ENCODE measurements at regions not wholly inside any gene's neighbourhood (a gene's known extent, or its start where the extent isn't known, plus 50 kb on each side); places are given as distances from the start of the nearest gene placed in this dataset.
A peak's percentile ranks its signal among the peaks of the same experiment; 100 is the strongest.

DNA sequence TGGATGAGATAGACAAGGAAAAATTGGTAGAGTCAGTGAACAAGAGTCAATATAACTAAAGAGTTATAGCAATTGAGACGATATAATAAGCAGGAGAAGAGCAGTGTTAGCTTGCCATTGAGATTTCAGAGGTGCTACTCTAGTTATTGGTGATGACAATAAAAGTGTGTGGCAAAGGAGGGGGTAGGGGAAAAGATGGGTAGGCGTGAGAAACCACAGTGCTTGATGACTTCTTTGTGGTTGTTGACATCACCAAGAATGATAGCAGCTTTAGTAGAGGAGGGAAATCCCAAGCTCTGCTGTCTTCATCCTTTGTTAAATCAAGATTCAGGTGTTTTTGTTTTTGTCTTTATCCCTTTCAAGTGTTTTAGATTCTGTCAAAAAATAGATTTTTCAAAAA is 179.9 kb upstream of the PPP3CA start (continued):
- TF ChIP-seq YBX1 (IDR thresholded peaks at IDR 0.05) (no peak), BACH1 (IDR thresholded peaks at IDR 0.05; ENCODE audit: borderline replicate concordance) (peak; percentile 48; the same call in 1 of the 2 replicates), TAF1 (IDR thresholded peaks at IDR 0.05; ENCODE audit: borderline replicate concordance, low read depth, low read length) (no peak), CREM (IDR thresholded peaks at IDR 0.05; ENCODE audit: low read depth) (peak; percentile 76), CUX1 (IDR thresholded peaks at IDR 0.05; ENCODE audit: insufficient replicate concordance, low read depth, low read length) (no peak), KAT2A (conservative IDR thresholded peaks at IDR 0.05; ENCODE audit: control insufficient read depth, low read depth, low read length) (no peak), TARDBP (IDR thresholded peaks at IDR 0.05; ENCODE audit: borderline replicate concordance) (no peak), CBX5 (IDR thresholded peaks at IDR 0.05; ENCODE audit: low read depth) (no peak), ATF7 (IDR thresholded peaks at IDR 0.05; ENCODE audit: low read depth) (peak; percentile 97), ZNF217 (IDR thresholded peaks at IDR 0.05) (peak; percentile 50; the same call in 1 of the 2 replicates), SUZ12 (IDR thresholded peaks at IDR 0.05; ENCODE audit: unreplicated experiment) (no peak), USF1 (IDR thresholded peaks at IDR 0.05; ENCODE audit: borderline replicate concordance, extremely low read length, insufficient read depth, low read depth, low read length) (no peak), E4F1 (IDR thresholded peaks at IDR 0.05; ENCODE audit: borderline replicate concordance, partially characterized antibody) (no peak), PBX3 (IDR thresholded peaks at IDR 0.05; ENCODE audit: insufficient replicate concordance, low read depth, low read length) (no peak), IKZF1 (conservative IDR thresholded peaks at IDR 0.05) (peak; percentile 74), HDAC6 (IDR thresholded peaks at IDR 0.05; ENCODE audit: unreplicated experiment) (no peak)
- TF ChIP-seq, protein P1, sequence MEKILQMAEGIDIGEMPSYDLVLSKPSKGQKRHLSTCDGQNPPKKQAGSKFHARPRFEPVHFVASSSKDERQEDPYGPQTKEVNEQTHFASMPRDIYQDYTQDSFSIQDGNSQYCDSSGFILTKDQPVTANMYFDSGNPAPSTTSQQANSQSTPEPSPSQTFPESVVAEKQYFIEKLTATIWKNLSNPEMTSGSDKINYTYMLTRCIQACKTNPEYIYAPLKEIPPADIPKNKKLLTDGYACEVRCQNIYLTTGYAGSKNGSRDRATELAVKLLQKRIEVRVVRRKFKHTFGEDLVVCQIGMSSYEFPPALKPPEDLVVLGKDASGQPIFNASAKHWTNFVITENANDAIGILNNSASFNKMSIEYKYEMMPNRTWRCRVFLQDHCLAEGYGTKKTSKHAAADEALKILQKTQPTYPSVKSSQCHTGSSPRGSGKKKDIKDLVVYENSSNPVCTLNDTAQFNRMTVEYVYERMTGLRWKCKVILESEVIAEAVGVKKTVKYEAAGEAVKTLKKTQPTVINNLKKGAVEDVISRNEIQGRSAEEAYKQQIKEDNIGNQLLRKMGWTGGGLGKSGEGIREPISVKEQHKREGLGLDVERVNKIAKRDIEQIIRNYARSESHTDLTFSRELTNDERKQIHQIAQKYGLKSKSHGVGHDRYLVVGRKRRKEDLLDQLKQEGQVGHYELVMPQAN (conservative IDR thresholded peaks at IDR 0.05): no peak
